COLO668 (cell line): ENCODE measurements at regions not wholly inside any gene's neighbourhood (a gene's known extent, or its start where the extent isn't known, plus 50 kb on each side); places are given as distances from the start of the nearest gene placed in this dataset.
"Not testable (repeated sequence)": the region's sequence is repeated elsewhere in the genome, so short reads cannot be mapped to it uniquely, and the experiment has no call there.

Source experiments
- DNase-seq: peaks from one replicate; lab custom pipeline; 2025; ENCODE audit not compliant: unreplicated experiment; lab: John Stamatoyannopoulos, UW

DNA sequence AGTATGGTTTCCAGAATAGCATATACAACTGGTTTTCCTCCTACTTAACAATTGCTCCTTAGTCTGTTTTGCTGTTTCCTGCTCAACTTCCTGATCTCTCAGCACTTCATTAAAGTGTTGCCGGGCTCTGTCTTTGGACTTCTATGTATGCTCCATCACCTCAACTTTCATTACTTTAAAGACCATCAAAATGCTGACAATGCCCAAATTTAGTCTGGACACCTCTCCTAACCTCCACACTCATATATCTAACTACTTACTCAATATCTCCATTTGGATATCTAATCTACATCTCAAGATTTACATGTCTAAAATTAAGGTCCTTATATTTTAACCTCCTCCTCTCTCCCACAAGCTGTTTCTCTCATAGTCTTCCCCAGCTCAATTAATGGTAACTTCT, 54.4 kb upstream of the LGR5 start:
- no peak for DNase-seq

DNA sequence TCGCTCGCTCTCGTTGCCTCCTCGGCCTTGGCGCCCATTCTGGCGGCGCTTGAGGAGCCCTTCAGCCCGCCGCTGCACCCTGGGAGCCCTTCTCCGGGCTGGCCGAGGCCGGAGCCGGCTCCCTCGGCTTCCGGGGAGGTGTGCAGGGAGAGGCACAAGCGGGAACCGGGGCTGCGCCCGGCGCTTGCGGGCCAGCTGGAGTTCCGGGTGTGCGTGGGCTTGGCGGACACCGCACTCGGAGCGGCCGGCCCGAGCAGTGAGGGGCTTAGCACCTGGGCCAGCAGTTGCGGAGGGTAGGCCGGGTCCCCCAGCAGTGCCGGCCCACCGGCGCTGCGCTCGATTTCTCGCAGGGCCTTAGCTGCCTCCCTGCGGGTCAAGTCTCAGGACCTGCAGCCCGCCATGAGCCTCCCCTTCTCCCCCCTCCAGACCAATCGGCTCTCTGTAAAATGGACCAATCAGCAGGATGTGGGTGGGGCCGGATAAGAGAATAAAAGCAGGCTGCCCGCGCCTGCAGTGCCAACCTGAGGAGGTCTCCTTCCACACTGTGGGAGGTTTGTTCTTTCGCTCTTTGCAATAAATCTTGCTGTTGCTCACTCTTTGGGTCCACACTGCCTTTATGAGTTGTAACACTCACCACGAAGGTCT, 62.8 kb upstream of the LGR5 start:
- not testable (repeated sequence) for DNase-seq

- no peak for DNase-seq
Observed at GRCh38 chr12:71371122-71371521, 68.5 kb upstream of the LGR5 start.

GRCh38 chr12:71360013-71360412, 79.6 kb upstream of the LGR5 start:
- no peak for DNase-seq

- no peak for DNase-seq
Observed at GRCh38 chr12:71356569-71356968, 83.0 kb upstream of the LGR5 start.

DNA sequence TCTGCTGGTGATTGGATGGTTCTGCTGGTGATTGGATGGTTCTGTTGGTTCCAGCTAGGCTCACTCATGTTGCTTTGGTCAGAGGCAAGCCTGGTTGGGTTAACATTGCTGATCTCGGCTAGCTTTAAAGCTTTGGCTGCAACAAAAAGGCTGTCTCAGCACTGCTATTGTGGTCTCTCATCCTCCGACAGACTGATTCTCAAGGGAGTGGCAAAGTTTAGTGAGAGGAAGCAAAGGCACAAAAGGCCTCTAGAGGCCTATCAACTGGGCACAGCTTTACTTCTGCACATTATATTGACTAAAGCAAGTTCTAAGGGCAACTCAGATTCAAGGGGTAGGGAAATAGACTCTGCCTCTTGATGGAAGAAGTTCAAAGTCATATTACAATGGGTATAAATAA, 84.7 kb upstream of the LGR5 start:
- DNase-seq: no peak

DNA sequence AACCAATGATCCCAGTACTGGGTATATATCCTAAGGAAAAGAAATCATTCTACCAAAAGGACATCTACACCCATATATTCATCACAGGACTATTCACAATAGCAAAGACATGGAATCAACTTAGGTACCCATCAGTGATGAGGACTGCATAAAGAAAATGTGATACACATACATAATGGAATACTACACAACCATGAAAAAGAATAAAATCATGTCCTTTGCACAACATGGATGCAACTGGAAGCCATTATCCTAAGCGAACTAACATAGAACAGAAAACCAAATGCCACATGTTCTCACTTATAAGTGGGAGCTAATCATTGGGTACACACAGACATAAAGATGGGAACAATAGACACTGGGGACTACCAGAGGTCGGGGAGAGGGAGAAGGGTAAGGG, 86.0 kb upstream of the LGR5 start:
- no peak for DNase-seq

DNA sequence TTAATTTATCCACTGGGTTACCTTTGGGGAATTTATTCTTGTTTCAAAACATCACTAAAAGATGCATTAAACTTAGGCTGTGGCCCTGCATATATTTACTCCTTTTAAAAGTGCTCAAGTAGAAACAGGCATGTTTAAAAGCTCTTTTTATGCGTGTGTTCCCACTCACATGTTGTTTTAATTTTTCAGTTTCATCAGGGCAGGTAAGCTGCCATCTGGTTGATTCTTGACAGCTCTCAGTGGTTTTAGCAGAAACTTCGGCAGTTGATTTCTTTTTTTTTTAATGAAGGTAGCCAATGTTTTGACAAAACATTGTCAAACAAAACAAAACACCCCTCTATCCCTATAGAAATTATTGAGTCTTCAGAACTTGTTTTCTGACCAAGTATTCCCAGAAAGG, 89.6 kb upstream of the LGR5 start:
- no peak for DNase-seq

DNA sequence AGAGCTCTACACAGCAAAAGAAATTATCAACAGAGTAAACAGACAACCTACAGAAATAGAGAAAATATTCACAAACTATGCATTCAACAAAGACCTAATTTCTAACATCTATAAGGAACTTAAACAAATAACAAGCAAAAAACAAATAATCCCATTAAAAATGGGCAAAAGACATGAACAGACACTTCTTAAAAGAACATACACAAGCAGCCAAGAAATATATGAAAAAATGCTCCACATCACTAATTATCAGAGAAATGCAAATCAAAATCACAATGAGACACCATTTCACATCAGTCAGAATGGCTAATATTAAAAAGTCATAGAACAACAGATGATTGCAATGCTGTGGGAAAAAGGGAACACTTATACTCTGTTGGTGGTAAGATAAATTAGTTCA, 100.7 kb upstream of the LGR5 start:
- no peak for DNase-seq

GRCh38 chr12:71335963-71336257, 103.7 kb upstream of the LGR5 start:
- DNase-seq: no peak

DNA sequence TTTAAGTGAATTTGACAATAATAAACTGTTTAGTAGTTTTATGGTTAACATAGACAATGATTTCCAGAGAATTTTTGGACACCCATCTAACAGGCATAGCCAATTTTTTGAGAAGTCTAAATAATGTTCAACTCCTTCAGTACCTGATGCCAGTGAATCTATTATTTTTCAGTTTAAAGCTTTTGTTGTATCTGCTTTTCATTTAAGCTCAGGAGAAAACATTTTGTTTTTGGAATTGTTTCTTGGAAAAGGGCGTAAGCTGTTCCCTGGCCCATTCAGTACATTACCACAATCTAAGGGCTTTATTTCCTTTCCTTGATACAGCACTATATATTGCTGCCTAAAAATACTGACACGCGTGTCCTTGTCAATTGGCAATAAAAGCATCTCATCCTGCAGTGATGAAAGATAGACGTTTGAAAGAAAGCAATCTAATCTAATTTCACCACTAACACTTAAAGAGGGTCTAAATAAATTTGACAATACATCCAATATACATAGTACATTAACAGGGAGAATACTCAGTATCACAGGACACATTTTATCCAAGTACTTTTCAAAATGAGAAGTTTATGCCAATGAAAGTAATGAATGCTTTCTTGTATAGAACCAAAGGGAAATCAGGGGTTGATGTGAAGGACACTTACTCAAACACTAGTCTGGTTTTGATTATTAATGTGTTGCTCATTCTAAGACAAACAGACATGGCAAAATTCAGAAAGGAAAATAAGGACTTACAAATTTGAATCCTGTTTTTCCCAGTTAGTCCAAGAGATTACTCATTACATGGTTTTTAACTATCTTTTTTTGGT, 104.2 kb upstream of the LGR5 start:
- no peak for DNase-seq

DNA sequence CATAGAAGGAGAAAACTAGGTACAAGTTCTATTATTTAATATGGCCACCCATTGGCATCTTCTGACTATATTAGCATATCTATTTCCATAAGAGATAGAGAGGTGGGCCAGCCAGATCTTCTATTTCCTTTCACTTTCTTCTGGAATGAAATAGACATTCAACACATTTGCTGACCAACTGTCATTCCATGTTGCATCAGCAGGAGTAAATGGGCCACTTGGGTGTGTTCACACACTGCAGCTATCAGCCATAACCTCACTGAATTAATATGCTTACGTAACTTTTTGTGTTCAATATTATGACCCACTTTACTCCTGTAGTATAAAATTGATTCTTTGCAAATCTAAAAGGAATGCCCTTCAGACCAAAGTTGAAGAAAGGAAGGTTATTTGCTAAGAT, 106.2 kb upstream of the LGR5 start:
- no peak for DNase-seq

DNA sequence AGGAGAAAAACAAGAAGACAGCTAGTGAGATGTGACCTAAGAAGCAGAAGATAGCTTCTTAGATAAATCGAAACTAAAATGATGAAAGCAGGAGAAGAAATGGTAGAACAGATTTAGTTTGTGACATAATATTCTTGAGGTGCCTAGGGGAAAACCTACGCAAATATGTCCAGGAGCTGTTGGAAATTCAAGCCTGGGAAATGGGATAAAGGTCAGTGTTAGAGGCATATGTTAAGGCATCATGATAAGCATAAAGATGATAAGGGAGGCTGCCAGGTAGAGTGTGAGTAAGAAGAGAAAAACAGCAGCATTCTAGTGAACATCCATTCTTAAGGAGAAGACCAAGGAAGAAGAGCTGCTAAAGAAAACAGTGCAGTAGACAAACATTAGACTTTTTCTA, 109.6 kb upstream of the LGR5 start:
- no peak for DNase-seq

DNA sequence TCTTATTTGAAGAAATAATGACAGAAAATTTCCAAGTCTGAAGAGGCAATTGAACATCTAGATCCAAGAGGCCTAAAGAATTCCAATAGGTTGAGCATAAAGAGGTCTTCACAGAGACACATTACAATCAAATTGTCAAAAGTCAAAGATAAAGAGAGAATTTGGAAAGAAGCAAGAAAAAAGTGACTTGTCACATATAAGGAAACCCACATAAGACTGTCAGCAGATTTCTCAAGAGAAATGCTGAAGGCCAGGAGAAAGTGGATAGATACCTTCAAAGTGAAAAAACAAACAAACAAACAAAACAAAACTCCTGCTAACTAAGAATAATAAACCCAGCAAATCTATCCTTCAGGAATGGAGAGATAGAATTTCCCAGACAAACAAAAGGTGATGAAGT, 118.1 kb upstream of the LGR5 start:
- no peak for DNase-seq

- DNase-seq: no peak
Observed at GRCh38 chr12:71321130-71321529, 118.5 kb upstream of the LGR5 start.

DNA sequence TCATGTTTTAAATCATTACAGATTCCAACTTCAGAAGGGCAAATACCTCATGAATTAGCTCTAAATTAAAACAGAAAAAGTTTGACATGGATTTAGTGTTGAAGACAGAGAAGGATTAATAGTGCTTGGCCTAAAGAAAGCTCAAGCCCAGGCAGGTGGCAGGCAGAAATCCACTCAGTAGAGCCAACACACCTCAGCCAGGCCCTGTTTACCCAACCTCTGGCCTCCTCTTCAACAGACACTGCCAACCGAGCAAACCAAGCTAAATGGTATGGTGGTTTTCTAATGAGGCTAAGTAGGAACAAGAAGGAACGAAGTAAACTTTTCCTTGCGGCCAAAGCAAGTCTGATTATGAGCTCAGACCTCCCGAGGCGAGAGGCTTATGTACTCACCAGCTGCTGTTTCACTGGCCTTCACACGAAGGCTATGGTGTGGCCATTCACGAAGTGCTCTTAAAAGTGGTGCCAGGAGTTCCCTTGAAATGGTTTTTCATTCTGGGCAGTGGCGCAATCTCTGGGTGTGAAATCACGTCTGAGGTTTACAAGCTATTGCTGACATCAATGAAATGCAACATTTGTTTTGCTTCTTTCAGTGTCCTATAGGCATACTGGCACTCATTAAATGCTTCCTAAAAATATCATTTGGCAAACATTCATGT, 124.1 kb upstream of the LGR5 start:
- DNase-seq: no peak

DNA sequence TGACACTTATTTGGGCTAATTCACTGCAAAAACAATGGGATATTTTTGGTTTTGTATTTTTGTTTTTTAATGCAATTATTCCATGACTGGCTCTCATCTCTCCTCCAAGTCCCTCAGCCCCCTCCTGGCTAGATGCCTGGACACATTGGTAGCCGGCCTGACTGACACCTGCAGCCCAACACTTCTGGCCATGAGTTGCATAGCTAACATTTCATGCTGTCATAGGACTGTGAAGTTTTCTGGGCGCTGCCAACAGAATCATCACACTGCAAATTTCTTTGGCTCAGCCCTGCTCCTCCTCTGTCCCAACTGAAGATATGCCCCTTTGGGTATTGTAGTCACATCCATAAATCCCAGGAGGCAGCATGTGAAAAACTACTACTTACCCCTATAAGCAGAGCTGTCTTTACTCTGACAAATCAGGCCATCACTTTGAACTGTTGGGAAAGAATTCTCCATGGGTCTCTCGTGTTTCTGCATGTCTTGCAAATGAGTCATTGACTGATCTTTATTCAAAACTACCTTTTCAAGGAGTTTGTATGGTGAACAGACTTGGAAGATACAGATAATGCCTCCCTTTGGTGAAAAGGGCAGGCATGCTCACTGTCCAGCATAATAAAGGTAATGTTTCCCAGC, 126.7 kb upstream of the LGR5 start:
- no peak for DNase-seq

GRCh38 chr12:71311611-71312010, 128.0 kb upstream of the LGR5 start:
- DNase-seq: not testable (repeated sequence)

- DNase-seq: no peak
Observed at GRCh38 chr12:71306808-71307207, 132.8 kb upstream of the LGR5 start.

DNA sequence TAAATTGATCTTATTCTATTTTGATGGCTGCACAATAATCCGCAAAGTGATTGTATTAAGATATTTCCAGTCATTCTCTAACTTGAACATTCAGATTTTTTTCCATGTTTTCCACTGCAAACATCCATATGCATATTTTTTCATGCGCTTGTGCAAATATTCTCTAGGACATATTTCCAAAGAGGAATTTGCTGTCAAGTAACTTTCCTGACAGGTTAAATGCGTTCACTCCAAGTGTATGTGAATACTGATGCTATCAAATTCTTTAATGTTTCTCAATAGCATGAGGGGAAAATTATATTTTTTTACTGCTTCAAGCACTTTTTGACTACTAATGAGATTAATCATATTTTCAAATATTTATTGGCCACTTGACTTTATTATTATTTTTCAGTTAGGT, 135.3 kb upstream of the LGR5 start:
- no peak for DNase-seq

GRCh38 chr12:71303199-71303598, 136.4 kb upstream of the LGR5 start:
- DNase-seq: no peak
